Cardiac muscle cell (in vitro differentiated cells and primary cell): ENCODE measurements at regions not wholly inside any gene's neighbourhood (a gene's known extent, or its start where the extent isn't known, plus 50 kb on each side); places are given as distances from the start of the nearest gene placed in this dataset.

Experiments
- DNase-seq, 2 donors: peaks; one replicate each; pipeline versions ENCODE4 v3.0.0 to v3.0.0-alpha.2; 2010 to 2017; ENCODE audit warnings: low read depth in 1 of 2, low spot score in 1 of 2
- H3K27ac ChIP-seq: fragments of 200-600 bp; sonication (generic); 2 replicates; pipeline ENCODE4 v1.5.1; 2016
- H3K27me3 ChIP-seq: fragments of 200-600 bp; sonication (generic); 2 replicates; pipeline ENCODE4 v1.6.0; 2016; ENCODE audit warnings: control low read depth
- H3K36me3 ChIP-seq: fragments of 200-600 bp; sonication (generic); 2 replicates; pipeline ENCODE4 v1.5.1; 2016; ENCODE audit warnings: control low read depth
- H3K4me1 ChIP-seq: fragments of 200-600 bp; sonication (generic); 2 replicates; pipeline ENCODE4 v1.8.1; 2017; ENCODE audit warnings: low read depth, mild to moderate bottlenecking, mixed run types
- H3K4me3 ChIP-seq: fragments of 200-600 bp; sonication (generic); 2 replicates; pipeline ENCODE4 v1.5.1; 2016; ENCODE audit warnings: mild to moderate bottlenecking
- H3K9me3 ChIP-seq: fragments of 200-600 bp; sonication (generic); 2 replicates; pipeline ENCODE4 v1.5.1; 2017; ENCODE audit warnings: low read depth, mild to moderate bottlenecking, control low read depth
- TF ChIP-seq, protein P1 (sequence below): IDR thresholded peaks from 2 replicates; pipeline ENCODE4 v1.5.1; 2012; ENCODE audit warnings: low read depth, mild to moderate bottlenecking, low read length

DNA sequence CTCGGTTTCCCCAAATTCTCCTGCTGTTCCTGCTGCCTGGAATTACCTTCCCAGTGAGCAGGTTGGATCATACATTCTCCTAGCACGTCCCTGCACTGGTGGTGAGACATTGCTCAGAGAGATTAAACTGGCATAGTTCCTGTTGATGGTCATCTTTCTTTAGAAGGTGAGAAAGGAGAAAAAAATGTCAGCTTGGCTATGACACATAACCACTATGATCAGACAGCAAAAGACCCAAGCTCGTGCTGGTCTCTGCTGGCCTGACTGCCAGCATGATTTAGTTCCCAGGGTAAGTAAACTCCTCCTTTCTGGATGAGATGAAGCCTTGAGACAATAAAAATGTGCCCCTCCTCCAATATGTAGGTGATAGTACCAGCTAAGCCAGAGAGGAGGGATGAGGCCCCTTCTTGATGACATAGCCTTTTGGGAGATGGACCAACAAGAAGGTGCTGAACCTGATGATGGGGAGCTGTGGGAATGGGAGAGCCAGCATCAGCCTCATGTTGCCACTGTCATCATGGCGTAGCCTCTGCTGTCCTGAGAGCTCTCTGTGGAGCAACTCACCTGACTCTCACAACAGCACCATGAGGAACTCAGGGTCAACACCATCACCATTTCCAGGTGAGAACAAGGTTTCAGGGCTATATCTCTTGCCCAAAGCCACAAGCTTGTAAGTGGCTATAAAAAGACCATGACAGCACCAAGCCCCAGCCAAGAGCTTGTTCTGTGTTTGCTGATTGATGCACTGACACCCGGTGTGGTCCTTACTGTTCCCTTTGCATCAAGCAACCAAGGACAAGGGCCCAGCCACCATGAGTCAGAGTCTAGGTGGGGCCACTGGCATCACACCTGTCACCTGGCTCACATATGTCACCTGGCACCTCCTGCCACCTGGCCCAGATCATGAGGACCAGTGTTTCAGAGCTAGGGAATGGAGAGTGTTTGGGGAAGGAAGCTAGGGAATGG is 200.0 kb downstream of the MATN1 start:
- Histone ChIP-seq H3K4me3 (no peak overlapping the region), H3K4me1 (peaks cover 19% of the 10 kb centered on the region), H3K27ac (no peak overlapping the region), H3K27me3 (no peaks in the 10 kb centered on the region), H3K9me3 (no peaks in the 10 kb centered on the region), H3K36me3 (no peaks in the 10 kb centered on the region)
- TF ChIP-seq, protein P1, sequence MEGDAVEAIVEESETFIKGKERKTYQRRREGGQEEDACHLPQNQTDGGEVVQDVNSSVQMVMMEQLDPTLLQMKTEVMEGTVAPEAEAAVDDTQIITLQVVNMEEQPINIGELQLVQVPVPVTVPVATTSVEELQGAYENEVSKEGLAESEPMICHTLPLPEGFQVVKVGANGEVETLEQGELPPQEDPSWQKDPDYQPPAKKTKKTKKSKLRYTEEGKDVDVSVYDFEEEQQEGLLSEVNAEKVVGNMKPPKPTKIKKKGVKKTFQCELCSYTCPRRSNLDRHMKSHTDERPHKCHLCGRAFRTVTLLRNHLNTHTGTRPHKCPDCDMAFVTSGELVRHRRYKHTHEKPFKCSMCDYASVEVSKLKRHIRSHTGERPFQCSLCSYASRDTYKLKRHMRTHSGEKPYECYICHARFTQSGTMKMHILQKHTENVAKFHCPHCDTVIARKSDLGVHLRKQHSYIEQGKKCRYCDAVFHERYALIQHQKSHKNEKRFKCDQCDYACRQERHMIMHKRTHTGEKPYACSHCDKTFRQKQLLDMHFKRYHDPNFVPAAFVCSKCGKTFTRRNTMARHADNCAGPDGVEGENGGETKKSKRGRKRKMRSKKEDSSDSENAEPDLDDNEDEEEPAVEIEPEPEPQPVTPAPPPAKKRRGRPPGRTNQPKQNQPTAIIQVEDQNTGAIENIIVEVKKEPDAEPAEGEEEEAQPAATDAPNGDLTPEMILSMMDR, result no peak
- peak in 1 of 2 donors; percentile 43 for DNase-seq

DNA sequence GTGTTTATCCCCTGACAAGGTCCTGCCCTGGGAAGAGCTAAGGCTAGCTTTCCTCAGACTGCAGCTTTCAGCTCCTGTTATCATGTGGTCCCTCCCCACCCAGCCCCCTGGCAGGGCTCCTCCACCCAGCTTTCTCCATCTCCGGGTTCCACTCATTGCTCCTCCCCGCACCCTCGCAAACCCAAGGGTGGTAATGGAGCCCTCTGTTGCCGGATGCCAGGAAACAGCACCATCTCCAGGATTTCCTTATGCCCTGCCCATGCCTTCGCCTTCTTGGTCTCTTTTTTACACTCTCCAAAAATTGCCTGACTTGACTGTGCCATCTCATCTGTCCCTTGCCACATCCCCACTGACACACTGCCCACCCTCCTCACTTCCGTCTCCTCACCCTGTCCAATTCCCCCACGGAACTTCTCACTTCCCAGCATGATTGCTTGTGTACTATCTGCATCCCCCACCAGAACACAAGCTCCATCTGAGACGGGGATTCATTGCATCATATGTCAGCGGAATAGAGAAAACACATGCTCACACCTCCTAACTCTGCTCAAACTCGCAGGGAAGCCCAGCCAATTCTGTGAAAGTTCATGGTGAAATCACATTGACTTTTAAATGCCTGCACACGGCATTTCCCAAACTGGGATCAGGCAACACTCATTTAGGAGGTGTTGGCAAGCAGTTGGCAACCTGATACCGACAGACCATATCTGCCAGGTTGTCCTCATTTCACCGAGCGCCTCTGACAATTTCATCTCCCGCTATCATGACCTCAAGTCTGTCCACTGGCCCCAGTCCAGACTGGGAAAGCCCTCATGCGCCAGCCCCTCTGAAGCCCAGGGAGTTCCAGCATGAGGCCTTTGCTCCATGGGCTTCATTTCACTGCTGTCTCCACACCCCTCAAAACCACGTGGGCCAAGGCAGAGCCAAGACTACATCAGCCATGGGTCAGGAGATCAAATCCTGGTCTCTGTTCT is 201.1 kb downstream of the MATN1 start:
- no peaks in the 10 kb centered on the region for H3K27me3 ChIP-seq

DNA sequence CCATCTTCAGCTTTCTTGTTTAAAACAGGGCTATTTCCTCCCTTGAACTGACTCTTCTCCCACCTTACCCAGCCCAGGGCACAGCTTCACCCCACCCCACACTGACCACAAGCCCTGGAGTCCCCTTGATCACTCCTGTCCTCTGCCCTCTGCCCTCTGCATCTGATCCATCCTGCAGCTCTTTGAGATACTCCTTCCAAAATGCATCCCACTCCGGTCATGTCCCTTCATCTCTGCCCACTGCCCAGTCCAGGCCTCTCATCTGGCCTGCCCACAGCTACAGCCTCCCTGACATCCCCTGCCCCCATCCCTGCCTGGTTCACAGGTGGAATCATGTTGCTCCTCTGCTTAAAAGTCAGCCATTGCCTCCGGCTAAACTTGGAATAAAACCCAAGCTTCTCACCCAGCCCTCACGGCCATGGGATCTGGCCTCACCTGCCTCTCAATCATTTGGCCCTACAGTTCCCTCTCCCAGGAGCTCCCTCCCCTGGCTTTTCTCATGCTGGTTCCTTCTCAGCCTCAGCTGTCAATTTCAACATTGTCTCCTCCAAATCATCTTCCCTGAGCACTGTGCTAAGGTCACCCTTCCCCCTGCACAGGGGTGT is 202.0 kb downstream of the MATN1 start:
- no peak for DNase-seq
- no peak overlapping the region for H3K27ac ChIP-seq

More for the DNA sequence above, 201.1 kb downstream of the MATN1 start:
- DNase-seq, result peak; percentile 25 to 96
- Histone ChIP-seq H3K4me3 (no peak overlapping the region), H3K4me1 (peaks cover 12% of the 10 kb centered on the region), H3K36me3 (no peaks in the 10 kb centered on the region), H3K27ac (no peak overlapping the region), H3K9me3 (no peaks in the 10 kb centered on the region)
- TF ChIP-seq, protein P1, result peak; percentile 10

DNA sequence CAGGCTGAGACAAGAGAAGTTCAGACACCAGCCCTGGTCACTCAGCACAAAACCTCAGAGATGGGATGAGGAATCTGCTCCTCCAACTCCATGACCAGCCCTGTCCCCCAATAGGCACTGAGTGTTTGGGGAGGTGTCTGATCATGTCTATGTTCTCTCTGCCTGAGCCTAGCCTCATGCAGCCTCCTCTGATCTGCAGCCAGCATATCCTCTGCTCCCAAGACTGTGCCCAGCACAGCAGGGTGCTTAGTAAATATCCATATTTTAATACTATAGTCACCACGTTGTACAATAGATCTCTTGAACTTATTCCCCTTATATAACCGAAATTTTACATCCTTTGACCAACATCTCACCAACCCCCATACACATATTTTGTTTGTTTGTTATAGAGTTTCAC is 202.9 kb downstream of the MATN1 start:
- H3K27me3 ChIP-seq, result no peaks in the 10 kb centered on the region
- H3K4me1 ChIP-seq, result no peaks in the 10 kb centered on the region
- H3K36me3 ChIP-seq, result no peaks in the 10 kb centered on the region
- H3K4me3 ChIP-seq, result no peak overlapping the region
- DNase-seq, result no peak
- no peaks in the 10 kb centered on the region for H3K9me3 ChIP-seq
- H3K27ac ChIP-seq, result no peak overlapping the region
- TF ChIP-seq, protein P1, result no peak

More for the DNA sequence above, 202.0 kb downstream of the MATN1 start:
- Histone ChIP-seq H3K27me3 (no peaks in the 10 kb centered on the region), H3K9me3 (no peaks in the 10 kb centered on the region), H3K4me3 (no peak overlapping the region), H3K4me1 (peaks cover 4% of the 10 kb centered on the region), H3K36me3 (no peaks in the 10 kb centered on the region)
- TF ChIP-seq, protein P1, result no peak

DNA sequence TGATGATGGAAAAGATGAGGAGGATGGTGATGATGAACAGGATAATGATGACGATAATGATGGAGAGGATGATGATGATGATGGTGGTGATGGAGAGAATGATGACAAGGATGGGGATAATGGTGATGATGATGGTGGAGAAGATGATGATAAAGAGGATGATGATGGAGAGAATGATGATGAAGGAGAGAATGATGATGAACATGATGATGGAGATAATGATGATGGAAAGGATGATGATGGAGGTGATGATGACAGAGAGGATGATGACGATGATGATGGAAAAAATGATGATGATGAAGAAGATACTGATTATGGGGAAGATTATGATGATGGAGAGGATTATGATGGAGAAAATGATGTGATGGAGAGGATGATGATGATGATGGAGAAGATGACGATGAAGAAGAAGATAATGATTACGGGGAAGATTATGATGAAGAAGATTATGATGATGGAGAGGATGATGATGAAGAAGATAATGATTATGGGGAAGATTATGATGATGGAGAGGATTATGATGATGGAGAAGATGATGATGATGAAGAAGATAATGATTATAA is 204.1 kb downstream of the MATN1 start:
- no peak overlapping the region for H3K4me3 ChIP-seq
- H3K27ac ChIP-seq, result no peak overlapping the region
- H3K27me3 ChIP-seq, result no peaks in the 10 kb centered on the region
- H3K4me1 ChIP-seq, result no peaks in the 10 kb centered on the region
- DNase-seq, result no peak
- no peaks in the 10 kb centered on the region for H3K36me3 ChIP-seq
- H3K9me3 ChIP-seq, result no peaks in the 10 kb centered on the region
- TF ChIP-seq, protein P1, result no peak
